OCI-LY7 (cell line): ENCODE measurements at regions not wholly inside any gene's neighbourhood (a gene's known extent, or its start where the extent isn't known, plus 50 kb on each side); places are given as distances from the start of the nearest gene placed in this dataset.

Source experiments
- EZH2phosphoT487 ChIP-seq: fragments of 200-600 bp; sonication (generic); IDR thresholded peaks from 2 replicates; pipeline ENCODE4 v1.6.1; 2018; ENCODE audit warnings: low read depth, borderline replicate concordance, mild to moderate bottlenecking, mixed run types, antibody characterized with exemption, low read length, moderate library complexity, mixed read lengths
- TF ChIP-seq, protein P1 (sequence below): fragments of 200-600 bp; sonication (generic); conservative IDR thresholded peaks from 2 replicates; pipeline ENCODE4 v1.5.1; 2014; ENCODE audit warnings: mild to moderate bottlenecking, antibody characterized with exemption, low read length, moderate library complexity, mixed read lengths

GRCh38 chr4:155047755-155048154, 160.7 kb upstream of the NPY2R start:
- TF ChIP-seq, protein P1, sequence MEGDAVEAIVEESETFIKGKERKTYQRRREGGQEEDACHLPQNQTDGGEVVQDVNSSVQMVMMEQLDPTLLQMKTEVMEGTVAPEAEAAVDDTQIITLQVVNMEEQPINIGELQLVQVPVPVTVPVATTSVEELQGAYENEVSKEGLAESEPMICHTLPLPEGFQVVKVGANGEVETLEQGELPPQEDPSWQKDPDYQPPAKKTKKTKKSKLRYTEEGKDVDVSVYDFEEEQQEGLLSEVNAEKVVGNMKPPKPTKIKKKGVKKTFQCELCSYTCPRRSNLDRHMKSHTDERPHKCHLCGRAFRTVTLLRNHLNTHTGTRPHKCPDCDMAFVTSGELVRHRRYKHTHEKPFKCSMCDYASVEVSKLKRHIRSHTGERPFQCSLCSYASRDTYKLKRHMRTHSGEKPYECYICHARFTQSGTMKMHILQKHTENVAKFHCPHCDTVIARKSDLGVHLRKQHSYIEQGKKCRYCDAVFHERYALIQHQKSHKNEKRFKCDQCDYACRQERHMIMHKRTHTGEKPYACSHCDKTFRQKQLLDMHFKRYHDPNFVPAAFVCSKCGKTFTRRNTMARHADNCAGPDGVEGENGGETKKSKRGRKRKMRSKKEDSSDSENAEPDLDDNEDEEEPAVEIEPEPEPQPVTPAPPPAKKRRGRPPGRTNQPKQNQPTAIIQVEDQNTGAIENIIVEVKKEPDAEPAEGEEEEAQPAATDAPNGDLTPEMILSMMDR = no peak
- no peak for TF ChIP-seq EZH2phosphoT487
